K562 (cell line): ENCODE measurements at regions not wholly inside any gene's neighbourhood (a gene's known extent, or its start where the extent isn't known, plus 50 kb on each side); places are given as distances from the start of the nearest gene placed in this dataset.
"Not testable (repeated sequence)": the region's sequence is repeated elsewhere in the genome, so short reads cannot be mapped to it uniquely, and the experiment has no call there.

ENCODE experiments used
- ATAC-seq: fragments of 200-7000 bp; cut with Tn5 transposase; 3 replicates; pipeline ENCODE4 v1.9.1; 2020; ENCODE audit warnings: moderate library complexity
- BruUV-seq: library from RNA; stranded (reverse); fragments of 400-500 nt; replicated peaks from 2 replicates; lab custom pipeline; 2021; lab: Mats Ljungman, UMichigan
- CTCF ChIA-PET: fragments of 300-600 bp; formaldehyde crosslinking; extraction: SDS; loops from one replicate; lab custom pipeline; 2021; ENCODE audit warnings: low intra/inter-chr PET ratio; lab: Yijun Ruan, JAX
- POLR2A ChIA-PET: fragments of 300-600, 350-650 bp; sonication (Branson Sonifier 250); formaldehyde crosslinking; extraction: SDS; loops from one replicate; lab custom pipeline; 2021; ENCODE audit warnings: antibody characterized with exemption, inconsistent platforms; lab: Yijun Ruan, JAX
- DNase-seq, 4 experiments: peaks; one replicate each; pipeline versions ENCODE4 v3.0.0 to v3.0.0-alpha.2; 2011 to 2018; ENCODE audit warnings: low spot score in 3 of 4, mixed read lengths in 3 of 4; ENCODE audit errors: extremely low read depth in 1 of 4
- FAIRE-seq: peaks from 2 replicates; lab custom pipeline; 2011; peaks lifted over from hg19 to GRCh38; lab: Jason Lieb, UNC
- H2AFZ ChIP-seq: 2 replicates; pipeline ENCODE4 v1.6.0; 2011; ENCODE audit warnings: low read depth, low read length, control low read depth, inconsistent platforms
- H3K27ac ChIP-seq: fragments of 200-600 bp; 3 replicates; pipeline ENCODE4 v1.8.0; 2011; ENCODE audit warnings: low read depth, mild to moderate bottlenecking, control low read depth, inconsistent platforms, low read length, moderate library complexity, mixed read lengths; ENCODE audit errors: extremely low read depth
- H3K27me3 ChIP-seq, 2 experiments: fragments of 300-600 bp in 1 of 2; 2 replicates in 1 of 2; 3 replicates in 1 of 2; pipeline versions ENCODE4 v1.6.0 to v1.8.0; 2011; ENCODE audit warnings: inconsistent platforms in 2 of 2, low read length in 2 of 2, mild to moderate bottlenecking in 1 of 2, mixed read lengths in 1 of 2, moderate library complexity in 1 of 2; ENCODE audit not compliant: control insufficient read depth in 2 of 2, insufficient read depth in 2 of 2
- H3K36me3 ChIP-seq: fragments of 300-600 bp; 3 replicates; pipeline ENCODE4 v1.8.0; 2011; ENCODE audit warnings: mild to moderate bottlenecking, low read length, inconsistent platforms; ENCODE audit not compliant: control insufficient read depth, insufficient read depth
- H3K4me1 ChIP-seq, 2 experiments: fragments of 200-600 bp in 1 of 2; replicated peaks in 1 of 2; 2 replicates in 1 of 2; 3 replicates in 1 of 2; pipeline versions ENCODE4 v1.5.1 to v1.8.0; 2011; ENCODE audit warnings: inconsistent platforms in 2 of 2, low read length in 2 of 2, mild to moderate bottlenecking in 1 of 2, mixed read lengths in 1 of 2, moderate library complexity in 1 of 2; ENCODE audit not compliant: control insufficient read depth in 2 of 2, insufficient read depth in 2 of 2
- H3K4me2 ChIP-seq: 2 replicates; pipeline ENCODE4 v1.6.1; 2011; ENCODE audit warnings: low read length, control low read depth, inconsistent platforms, mixed read lengths; ENCODE audit not compliant: insufficient read depth
- H3K4me3 ChIP-seq: fragments of 200-600 bp; sonication (generic), shearing (Covaris generic); 2 replicates; pipeline ENCODE4 v1.5.1; 2016; ENCODE audit warnings: control low read depth, inconsistent platforms
- H3K79me2 ChIP-seq: fragments of 200-600 bp; 3 replicates; pipeline ENCODE4 v1.8.0; 2011; ENCODE audit warnings: low read length, inconsistent platforms; ENCODE audit not compliant: control insufficient read depth, insufficient read depth
- H3K9ac ChIP-seq, 2 experiments: 2 replicates each; pipeline versions ENCODE4 v1.6.0 to v1.6.1; 2011; ENCODE audit warnings: low read depth in 2 of 2, low read length in 2 of 2, control low read depth in 1 of 2, inconsistent platforms in 1 of 2, mild to moderate bottlenecking in 1 of 2, mixed read lengths in 1 of 2; ENCODE audit not compliant: insufficient read depth in 1 of 2
- H3K9me1 ChIP-seq: one replicate; pipeline ENCODE4 v1.6.0; 2011; ENCODE audit warnings: inconsistent platforms, mild to moderate bottlenecking, low read length, moderate library complexity; ENCODE audit not compliant: control insufficient read depth, insufficient read depth
- H3K9me3 ChIP-seq: replicated peaks from 2 replicates; pipeline ENCODE4 v1.5.1; 2011; ENCODE audit warnings: low read depth, low read length, inconsistent platforms; ENCODE audit not compliant: control insufficient read depth, insufficient read depth
- H4K20me1 ChIP-seq: replicated peaks from 2 replicates; pipeline ENCODE4 v1.6.1; 2011; ENCODE audit warnings: low read length, inconsistent platforms, mixed read lengths; ENCODE audit not compliant: control insufficient read depth, insufficient read depth
- CEBPG ChIP-seq, 3 experiments: fragments of 200-800 bp in 1 of 3; sonication (Bioruptor generic) in 1 of 3; sonication (generic) in 1 of 3; formaldehyde crosslinking in 1 of 3; IDR thresholded peaks in 2 of 3; conservative IDR thresholded peaks in 1 of 3; 2 replicates each; pipeline versions ENCODE4 v1.6.1 to v1.8.0; 2016 to 2022; ENCODE audit warnings: missing compliant biosample characterization in 2 of 3, missing genetic modification characterization in 2 of 3, mild to moderate bottlenecking in 1 of 3, missing genetic modification reagents in 1 of 3
- DPF2 ChIP-seq: fragments of 450-650 bp; IDR thresholded peaks from 2 replicates; pipeline ENCODE4 v1.6.1; 2016
- HES1 ChIP-seq: fragments of 450-650 bp; IDR thresholded peaks from 2 replicates; pipeline ENCODE4 v1.6.1; 2016; ENCODE audit warnings: low read depth, mild to moderate bottlenecking, moderate library complexity
- HMBOX1 ChIP-seq: sonication (generic); IDR thresholded peaks from 2 replicates; pipeline ENCODE4 v1.6.1; 2016
- JUND ChIP-seq, 2 experiments: IDR thresholded peaks; 2 replicates in 1 of 2; 3 replicates in 1 of 2; pipeline ENCODE4 v1.6.1; 2011; ENCODE audit warnings: borderline replicate concordance in 2 of 2, low read depth in 2 of 2, low read length in 2 of 2, improper control_type of control experiment in 1 of 2, missing biosample characterization in 1 of 2, missing genetic modification characterization in 1 of 2, missing genetic modification reagents in 1 of 2
- MEF2A ChIP-seq: IDR thresholded peaks from 2 replicates; pipeline ENCODE4 v1.6.1; 2011; ENCODE audit warnings: low read depth, mild to moderate bottlenecking, low read length, moderate library complexity; ENCODE audit not compliant: control insufficient read depth
- NRF1 ChIP-seq, 2 experiments: fragments of 450-650 bp; IDR thresholded peaks in 1 of 2; conservative IDR thresholded peaks in 1 of 2; 2 replicates each; pipeline ENCODE4 v1.6.1; 2014; ENCODE audit warnings: mild to moderate bottlenecking in 2 of 2
- RCOR1 ChIP-seq, 2 experiments: IDR thresholded peaks; 2 replicates each; pipeline ENCODE4 v1.6.1; 2012; ENCODE audit warnings: low read depth in 2 of 2, low read length in 2 of 2, borderline replicate concordance in 1 of 2, improper control_type of control experiment in 1 of 2
- WGBS: fragments of 100-300 bp; shearing (Covaris generic); methylation state at CpG from one replicate; pipeline ENCODE4 v1.1.6; 2016; ENCODE audit warnings: low coverage, mixed read lengths; ENCODE audit not compliant: insufficient coverage; ENCODE audit errors: missing lambda C conversion rate; 5-methylcytosine and 5-hydroxymethylcytosine counted together
- in situ Hi-C: fragments of 300-500 bp; cut with MboI; formaldehyde crosslinking; loops from 4 replicates; pipeline ENCODE4 v1.15.0; 2018; ENCODE audit warnings: inconsistent platforms, mixed read lengths
- intact Hi-C: fragments of 100-400 bp; cut with micrococcal nuclease; formaldehyde crosslinking; loops from 2 replicates; pipeline ENCODE4 v1.14.2; 2022

GRCh38 chr1:9444532-9444931 lies 94.7 kb upstream of the SLC25A33 start (continued):
- TF ChIP-seq HES1 (no peak), HMBOX1 (no peak), JUND (IDR thresholded peaks at IDR 0.05; ENCODE audit: borderline replicate concordance, low read depth, low read length) (peak; percentile 63; the same call in 1 of the 2 replicates), JUND (tag; IDR thresholded peaks at IDR 0.05; ENCODE audit: borderline replicate concordance, low read depth, low read length) (peak; percentile 79; the same call in 2 of the 3 replicates), CEBPG (CRISPR knock-in tag; IDR thresholded peaks at IDR 0.05) (no peak), CEBPG (tag; conservative IDR thresholded peaks at IDR 0.05 in 1 of 2, IDR thresholded peaks at IDR 0.05 in 1 of 2) (peak in 1 of 2 experiments; percentile 24; a peak in 1 of 4 replicates), DPF2 (peak; percentile 42; the same call in 1 of the 2 replicates), RCOR1 (IDR thresholded peaks at IDR 0.05; ENCODE audit: borderline replicate concordance in 1 of 2, low read depth in 2 of 2, low read length in 2 of 2) (peak in 1 of 2 experiments; percentile 18; a peak in 1 of 4 replicates), NRF1 (conservative IDR thresholded peaks at IDR 0.05 in 1 of 2, IDR thresholded peaks at IDR 0.05 in 1 of 2) (no peak), MEF2A (no peak)

GRCh38 chr1:9445081-9445480 lies 94.2 kb upstream of the SLC25A33 start:
- H3K79me2 ChIP-seq, H3K9ac ChIP-seq, DNase-seq, in situ Hi-C loops, H3K36me3 ChIP-seq, H3K4me1 ChIP-seq, FAIRE-seq, ATAC-seq, H3K4me2 ChIP-seq, H4K20me1 ChIP-seq, CTCF ChIA-PET, H3K4me3 ChIP-seq, H3K9me1 ChIP-seq, H2AFZ ChIP-seq, intact Hi-C loops, H3K27ac ChIP-seq, H3K9me3 ChIP-seq, BruUV-seq: not testable (repeated sequence)
- peaks cover 40 to 80% of the 10 kb centered on the region in 2 experiments for H3K27me3 ChIP-seq
- POLR2A ChIA-PET, result interaction anchor here (0.6 to 0.8 kb wide), 3 partner anchors 13 to 976 kb away, joined by 3 to 5 read pairs (median 3); no protein-coding TSS in a partner anchor
- 28% methylated on average over 10 of the region's 10 CpGs for WGBS
